CD4-positive, alpha-beta T cell (primary cell): ENCODE measurements at regions not wholly inside any gene's neighbourhood (a gene's known extent, or its start where the extent isn't known, plus 50 kb on each side); places are given as distances from the start of the nearest gene placed in this dataset.

Source experiments
- ATAC-seq: fragments of 200-7000 bp; cut with Tn5 transposase; one replicate; pipeline ENCODE4 v1.10.0; 2022; ENCODE audit warnings: mild to moderate bottlenecking; ENCODE audit not compliant: poor library complexity
- CTCF ChIA-PET: fragments of 350-600 bp; sonication (Branson Sonifier 250); formaldehyde crosslinking; loops from one replicate; lab custom pipeline; 2021; ENCODE audit warnings: antibody characterized with exemption, inconsistent platforms; lab: Charles Lee
- POLR2A ChIA-PET: fragments of 350-600 bp; sonication (Branson Sonifier 250); formaldehyde crosslinking; loops from one replicate; lab custom pipeline; 2021; ENCODE audit warnings: antibody characterized with exemption, inconsistent platforms; lab: Charles Lee
- DNase-seq, 14 experiments: peaks; one replicate each; pipeline ENCODE4 v3.0.0-alpha.2; 2013 to 2020; ENCODE audit warnings: mixed read lengths in 2 of 14
- H3K27ac ChIP-seq, 2 donors: one replicate each; pipeline versions ENCODE4 v1.5.1 to v1.7.0; 2013; ENCODE audit warnings: low read length in 2 of 2, low read depth in 1 of 2, mild to moderate bottlenecking in 1 of 2
- H3K27me3 ChIP-seq, 2 experiments: 1 replicate in 1 of 2; 2 replicates in 1 of 2; pipeline versions ENCODE4 v1.6.1 to v1.7.0; 2013; ENCODE audit warnings: low read length in 2 of 2, control low read depth in 1 of 2, mild to moderate bottlenecking in 1 of 2, moderate library complexity in 1 of 2; ENCODE audit not compliant: insufficient read depth in 2 of 2, control insufficient read depth in 1 of 2
- H3K36me3 ChIP-seq: one replicate; pipeline ENCODE4 v1.6.1; 2013; ENCODE audit warnings: low read length, control low read depth; ENCODE audit not compliant: insufficient read depth
- H3K4me1 ChIP-seq: one replicate; pipeline ENCODE4 v1.6.1; 2013; ENCODE audit warnings: low read length, control low read depth; ENCODE audit not compliant: insufficient read depth
- H3K4me3 ChIP-seq: one replicate; pipeline ENCODE4 v1.5.1; 2013; ENCODE audit warnings: mild to moderate bottlenecking, low read length, moderate library complexity
- H3K9me3 ChIP-seq, 2 experiments: 1 replicate in 1 of 2; 2 replicates in 1 of 2; pipeline versions ENCODE4 v1.6.1 to v1.7.0; 2013; ENCODE audit warnings: low read length in 2 of 2, mild to moderate bottlenecking in 2 of 2, control low read depth in 1 of 2, moderate library complexity in 1 of 2; ENCODE audit not compliant: control insufficient read depth in 1 of 2, insufficient read depth in 1 of 2
- H3K27ac Mint-ChIP-seq: one replicate; pipeline ENCODE4 v1.8.0; 2020; ENCODE audit warnings: mixed read lengths
- H3K27me3 Mint-ChIP-seq: one replicate; pipeline ENCODE4 v1.8.0; 2021; ENCODE audit warnings: mixed read lengths
- H3K36me3 Mint-ChIP-seq: one replicate; pipeline ENCODE4 v1.8.0; 2021; ENCODE audit warnings: low read depth, mixed read lengths
- H3K4me1 Mint-ChIP-seq: one replicate; pipeline ENCODE4 v1.8.0; 2021; ENCODE audit warnings: low read depth, mixed read lengths
- H3K4me3 Mint-ChIP-seq: one replicate; pipeline ENCODE4 v1.8.0; 2020; ENCODE audit warnings: mild to moderate bottlenecking, mixed read lengths
- H3K9me3 Mint-ChIP-seq: one replicate; pipeline ENCODE4 v1.8.0; 2020; ENCODE audit warnings: mixed read lengths
- CTCF ChIP-seq: fragments of 200-600 bp; IDR thresholded peaks from one replicate; pipeline ENCODE4 v1.8.0; 2022; ENCODE audit warnings: antibody characterized with exemption, mild to moderate bottlenecking
- intact Hi-C, 2 experiments: fragments of 100-400 bp; cut with DNase I in 1 of 2; cut with micrococcal nuclease in 1 of 2; formaldehyde crosslinking; loops; one replicate each; pipeline versions ENCODE4 v1.15.1 to v1.9.0; 2023 to 2025; cut with DNase I, micrococcal nuclease

GRCh38 chr6:62819640-62820039 is 391.6 kb upstream of the FKBP1C start:
- intact Hi-C loops, result no loop called here
- no peak for TF ChIP-seq CTCF
- no peaks in the 10 kb centered on the region for H3K4me1 Mint-ChIP-seq
- DNase-seq (no peak), ATAC-seq (no peak)
- Histone ChIP-seq H3K27me3 (no peaks in the 10 kb centered on the region), H3K27ac (no peak overlapping the region), H3K4me3 (no peak overlapping the region), H3K36me3 (no peaks in the 10 kb centered on the region), H3K4me1 (no peaks in the 10 kb centered on the region), H3K9me3 (peaks cover 0 to 7% of the 10 kb centered on the region in 2 experiments)
- ChIA-PET POLR2A (no interaction called here), CTCF (no interaction called here)
- peaks cover 4% of the 10 kb centered on the region for H3K9me3 Mint-ChIP-seq
- no peak overlapping the region for H3K4me3 Mint-ChIP-seq
- H3K27me3 Mint-ChIP-seq, result no peaks in the 10 kb centered on the region
- H3K36me3 Mint-ChIP-seq, result no peaks in the 10 kb centered on the region
- H3K27ac Mint-ChIP-seq, result no peak overlapping the region

- Mint-ChIP-seq H3K4me3 (no peak overlapping the region), H3K4me1 (no peaks in the 10 kb centered on the region), H3K36me3 (no peaks in the 10 kb centered on the region), H3K9me3 (peaks cover 9% of the 10 kb centered on the region), H3K27ac (no peak overlapping the region), H3K27me3 (no peaks in the 10 kb centered on the region)
- Histone ChIP-seq H3K4me3 (no peak overlapping the region), H3K27ac (no peak overlapping the region), H3K9me3 (no peaks in the 10 kb centered on the region), H3K36me3 (no peaks in the 10 kb centered on the region), H3K27me3 (no peaks in the 10 kb centered on the region), H3K4me1 (no peaks in the 10 kb centered on the region)
- DNase-seq, result no peak
- no peak for ATAC-seq
- POLR2A ChIA-PET, result no interaction called here
- TF ChIP-seq CTCF, result no peak
- CTCF ChIA-PET, result no interaction called here
- intact Hi-C loops, result no loop called here
These were observed 402.5 kb upstream of the FKBP1C start for GRCh38 chr6:62808565-62809293.

GRCh38 chr6:62805431-62805830 is 405.8 kb upstream of the FKBP1C start:
- CTCF ChIA-PET, result no interaction called here
- Histone ChIP-seq H3K27ac (no peak overlapping the region), H3K27me3 (no peaks in the 10 kb centered on the region), H3K36me3 (no peaks in the 10 kb centered on the region), H3K9me3 (peaks cover 0 to 6% of the 10 kb centered on the region in 2 experiments), H3K4me3 (no peak overlapping the region), H3K4me1 (no peaks in the 10 kb centered on the region)
- POLR2A ChIA-PET, result no interaction called here
- Mint-ChIP-seq H3K27ac (no peak overlapping the region), H3K36me3 (no peaks in the 10 kb centered on the region), H3K27me3 (no peaks in the 10 kb centered on the region), H3K4me3 (no peak overlapping the region), H3K9me3 (peaks cover 8% of the 10 kb centered on the region), H3K4me1 (no peaks in the 10 kb centered on the region)
- intact Hi-C loops, result no loop called here
- no peak for TF ChIP-seq CTCF
- no peak for DNase-seq
- ATAC-seq, result no peak
